Left lung (tissue), 4 donors: ENCODE measurements at regions not wholly inside any gene's neighbourhood (a gene's known extent, or its start where the extent isn't known, plus 50 kb on each side); places are given as distances from the start of the nearest gene placed in this dataset.

Source experiments
- ATAC-seq: fragments of 200-7000 bp; cut with Tn5 transposase; one replicate; pipeline ENCODE4 v1.9.1; 2020; ENCODE audit warnings: moderate library complexity
- DNase-seq, 4 donors: peaks; one replicate each; pipeline ENCODE4 v3.0.0-alpha.2; 2013 to 2020
- H3K27ac ChIP-seq, 2 donors: fragments of 200-600 bp; sonication (generic) in 1 of 2; one replicate each; pipeline versions ENCODE4 v1.5.0 to v1.8.0; 2020 to 2021
- H3K27me3 ChIP-seq, 2 donors: fragments of 200-600 bp; sonication (generic) in 1 of 2; one replicate each; pipeline versions ENCODE4 v1.5.0 to v1.8.0; 2020 to 2021
- H3K36me3 ChIP-seq, 2 donors: fragments of 200-600 bp; sonication (generic) in 1 of 2; one replicate each; pipeline versions ENCODE4 v1.5.0 to v1.8.0; 2020 to 2021
- H3K4me1 ChIP-seq, 2 donors: fragments of 200-600 bp; one replicate each; pipeline ENCODE4 v1.8.0; 2021
- H3K4me3 ChIP-seq, 2 donors: fragments of 200-600 bp; sonication (generic) in 1 of 2; one replicate each; pipeline versions ENCODE4 v1.5.0 to v1.8.0; 2020 to 2021; ENCODE audit warnings: mild to moderate bottlenecking in 1 of 2
- H3K9me3 ChIP-seq, 2 donors: fragments of 200-600 bp; sonication (generic) in 1 of 2; one replicate each; pipeline versions ENCODE4 v1.5.0 to v1.8.0; 2020 to 2021
- CTCF ChIP-seq, 2 donors: fragments of 200-600 bp; sonication (generic) in 1 of 2; IDR thresholded peaks; one replicate each; pipeline versions ENCODE4 v1.5.0 to v1.8.0; 2021; ENCODE audit warnings: antibody characterized with exemption in 2 of 2
- intact Hi-C, 2 donors: fragments of 100-400 bp; cut with DNase I; formaldehyde crosslinking; loops; one replicate each; pipeline versions ENCODE4 v1.11.2 to v1.14.2; 2022
- donor health status: DM: no; HTN: yes; CAD: no.
- donor health status: DM: no; HTN: no; CAD: no.

GRCh38 chr17:5747276-5747675 is 163.0 kb upstream of the NLRP1 start:
- H3K4me3 ChIP-seq = no peak overlapping the region
- TF ChIP-seq CTCF (IDR thresholded peaks at IDR 0.05) = no peak
- DNase-seq = no peak
- no peaks in the 10 kb centered on the region for H3K4me1 ChIP-seq
- intact Hi-C loops = no loop called here
- H3K27ac ChIP-seq = no peak overlapping the region
- no peaks in the 10 kb centered on the region for H3K9me3 ChIP-seq
- no peak for ATAC-seq
- no peaks in the 10 kb centered on the region for H3K36me3 ChIP-seq
- H3K27me3 ChIP-seq = peaks cover 0 to 25% of the 10 kb centered on the region in 2 donors

GRCh38 chr17:5747964-5748363 is 163.7 kb upstream of the NLRP1 start:
- no peaks in the 10 kb centered on the region for H3K9me3 ChIP-seq
- TF ChIP-seq CTCF (IDR thresholded peaks at IDR 0.05) = no peak
- intact Hi-C loops = no loop called here
- ATAC-seq (no peak), DNase-seq (no peak)
- H3K27ac ChIP-seq = no peak overlapping the region
- H3K27me3 ChIP-seq = peaks cover 0 to 21% of the 10 kb centered on the region in 2 donors
- H3K4me3 ChIP-seq = no peak overlapping the region
- no peaks in the 10 kb centered on the region for H3K4me1 ChIP-seq
- no peaks in the 10 kb centered on the region for H3K36me3 ChIP-seq

GRCh38 chr17:5753421-5753820 is 169.1 kb upstream of the NLRP1 start:
- TF ChIP-seq CTCF (IDR thresholded peaks at IDR 0.05) = no peak
- Histone ChIP-seq H3K27me3 (peaks cover 0 to 37% of the 10 kb centered on the region in 2 donors), H3K4me1 (no peaks in the 10 kb centered on the region), H3K9me3 (no peaks in the 10 kb centered on the region), H3K36me3 (no peaks in the 10 kb centered on the region), H3K27ac (no peak overlapping the region), H3K4me3 (no peak overlapping the region)
- no peak for ATAC-seq
- no peak for DNase-seq
- intact Hi-C loops = no loop called here

GRCh38 chr17:5757314-5757907 is 173.1 kb upstream of the NLRP1 start:
- H3K27ac ChIP-seq = no peak overlapping the region
- H3K4me3 ChIP-seq = no peak overlapping the region
- no peak for ATAC-seq
- intact Hi-C loops = no loop called here
- TF ChIP-seq CTCF (IDR thresholded peaks at IDR 0.05) = no peak
- no peak for DNase-seq
- H3K9me3 ChIP-seq = no peaks in the 10 kb centered on the region
- H3K36me3 ChIP-seq = no peaks in the 10 kb centered on the region
- H3K27me3 ChIP-seq = peaks cover 0 to 58% of the 10 kb centered on the region in 2 donors
- no peaks in the 10 kb centered on the region for H3K4me1 ChIP-seq

- ATAC-seq = no peak
Observed at GRCh38 chr17:5758651-5759050, 174.3 kb upstream of the NLRP1 start.

More at GRCh38 chr17:5758651-5759050, 174.3 kb upstream of the NLRP1 start:
- intact Hi-C loops = no loop called here
- no peak for TF ChIP-seq CTCF (IDR thresholded peaks at IDR 0.05)
- H3K36me3 ChIP-seq = no peaks in the 10 kb centered on the region
- no peaks in the 10 kb centered on the region for H3K4me1 ChIP-seq
- H3K27ac ChIP-seq = no peak overlapping the region
- H3K27me3 ChIP-seq = peaks cover 0 to 70% of the 10 kb centered on the region in 2 donors
- no peaks in the 10 kb centered on the region for H3K9me3 ChIP-seq
- DNase-seq = no peak
- no peak overlapping the region for H3K4me3 ChIP-seq
